HEK293T (cell line): ENCODE measurements at regions not wholly inside any gene's neighbourhood (a gene's known extent, or its start where the extent isn't known, plus 50 kb on each side); places are given as distances from the start of the nearest gene placed in this dataset.

Source experiments
- ARNT ChIP-seq: fragments of 450-650 bp; IDR thresholded peaks from 2 replicates; pipeline ENCODE4 v1.6.1; 2017; ENCODE audit warnings: mild to moderate bottlenecking
- FOXM1 ChIP-seq: fragments of 450-650 bp; IDR thresholded peaks from 2 replicates; pipeline ENCODE4 v1.6.1; 2017; ENCODE audit warnings: mild to moderate bottlenecking, borderline replicate concordance
- PKNOX1 ChIP-seq: fragments of 450-650 bp; IDR thresholded peaks from 2 replicates; pipeline ENCODE4 v1.6.1; 2016
- SUZ12 ChIP-seq: fragments of 450-650 bp; IDR thresholded peaks from 2 replicates; pipeline ENCODE4 v1.6.1; 2016; ENCODE audit warnings: mild to moderate bottlenecking

- TF ChIP-seq SUZ12 (no peak), FOXM1 (no peak), ARNT (no peak), PKNOX1 (no peak)
Observed at GRCh38 chr9:8062459-8062858, 262.9 kb upstream of the DMAC1 start.
